Coronary artery (tissue), 2 donors: ENCODE measurements at regions not wholly inside any gene's neighbourhood (a gene's known extent, or its start where the extent isn't known, plus 50 kb on each side); places are given as distances from the start of the nearest gene placed in this dataset.

Experiments used
- DNase-seq: peaks from one replicate; pipeline ENCODE4 v3.0.0-alpha.2; 2017; ENCODE audit warnings: low spot score
- H3K27ac ChIP-seq, 2 donors: fragments of 200-600 bp; sonication (generic); one replicate each; pipeline ENCODE4 v1.5.1; 2016 to 2019
- H3K4me3 ChIP-seq: fragments of 200-600 bp; sonication (generic); 2 replicates; pipeline ENCODE4 v1.5.1; 2016; ENCODE audit warnings: mild to moderate bottlenecking, moderate library complexity
- TF ChIP-seq, protein P1 (sequence below): fragments of 200-600 bp; sonication (generic); IDR thresholded peaks from one replicate; pipeline ENCODE4 v1.5.1; 2019; ENCODE audit warnings: antibody characterized with exemption

DNA sequence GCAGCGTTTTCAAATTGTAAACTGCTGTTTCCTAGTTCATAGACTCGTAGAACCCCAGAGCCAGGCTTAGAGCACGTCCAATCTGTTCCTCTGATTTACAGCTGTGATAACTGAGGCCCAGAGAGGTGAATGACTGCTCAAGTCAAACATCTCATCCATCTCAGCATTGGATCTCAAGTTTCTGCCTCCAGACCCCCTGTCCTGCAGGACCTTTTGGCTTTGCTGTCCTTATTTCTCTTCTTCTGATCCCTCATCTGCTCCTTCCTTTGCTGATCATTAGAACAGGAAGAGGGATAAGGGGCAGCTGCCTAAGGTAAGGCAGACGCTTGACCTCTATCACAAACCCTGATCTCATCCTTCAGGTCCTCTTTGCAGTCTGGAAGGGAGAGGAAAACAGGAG is 58.5 kb upstream of the CREB1 start:
- TF ChIP-seq, protein P1, sequence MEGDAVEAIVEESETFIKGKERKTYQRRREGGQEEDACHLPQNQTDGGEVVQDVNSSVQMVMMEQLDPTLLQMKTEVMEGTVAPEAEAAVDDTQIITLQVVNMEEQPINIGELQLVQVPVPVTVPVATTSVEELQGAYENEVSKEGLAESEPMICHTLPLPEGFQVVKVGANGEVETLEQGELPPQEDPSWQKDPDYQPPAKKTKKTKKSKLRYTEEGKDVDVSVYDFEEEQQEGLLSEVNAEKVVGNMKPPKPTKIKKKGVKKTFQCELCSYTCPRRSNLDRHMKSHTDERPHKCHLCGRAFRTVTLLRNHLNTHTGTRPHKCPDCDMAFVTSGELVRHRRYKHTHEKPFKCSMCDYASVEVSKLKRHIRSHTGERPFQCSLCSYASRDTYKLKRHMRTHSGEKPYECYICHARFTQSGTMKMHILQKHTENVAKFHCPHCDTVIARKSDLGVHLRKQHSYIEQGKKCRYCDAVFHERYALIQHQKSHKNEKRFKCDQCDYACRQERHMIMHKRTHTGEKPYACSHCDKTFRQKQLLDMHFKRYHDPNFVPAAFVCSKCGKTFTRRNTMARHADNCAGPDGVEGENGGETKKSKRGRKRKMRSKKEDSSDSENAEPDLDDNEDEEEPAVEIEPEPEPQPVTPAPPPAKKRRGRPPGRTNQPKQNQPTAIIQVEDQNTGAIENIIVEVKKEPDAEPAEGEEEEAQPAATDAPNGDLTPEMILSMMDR, result no peak
- no peak overlapping the region for H3K4me3 ChIP-seq
- DNase-seq, result no peak
- H3K27ac ChIP-seq, result no peak overlapping the region

DNA sequence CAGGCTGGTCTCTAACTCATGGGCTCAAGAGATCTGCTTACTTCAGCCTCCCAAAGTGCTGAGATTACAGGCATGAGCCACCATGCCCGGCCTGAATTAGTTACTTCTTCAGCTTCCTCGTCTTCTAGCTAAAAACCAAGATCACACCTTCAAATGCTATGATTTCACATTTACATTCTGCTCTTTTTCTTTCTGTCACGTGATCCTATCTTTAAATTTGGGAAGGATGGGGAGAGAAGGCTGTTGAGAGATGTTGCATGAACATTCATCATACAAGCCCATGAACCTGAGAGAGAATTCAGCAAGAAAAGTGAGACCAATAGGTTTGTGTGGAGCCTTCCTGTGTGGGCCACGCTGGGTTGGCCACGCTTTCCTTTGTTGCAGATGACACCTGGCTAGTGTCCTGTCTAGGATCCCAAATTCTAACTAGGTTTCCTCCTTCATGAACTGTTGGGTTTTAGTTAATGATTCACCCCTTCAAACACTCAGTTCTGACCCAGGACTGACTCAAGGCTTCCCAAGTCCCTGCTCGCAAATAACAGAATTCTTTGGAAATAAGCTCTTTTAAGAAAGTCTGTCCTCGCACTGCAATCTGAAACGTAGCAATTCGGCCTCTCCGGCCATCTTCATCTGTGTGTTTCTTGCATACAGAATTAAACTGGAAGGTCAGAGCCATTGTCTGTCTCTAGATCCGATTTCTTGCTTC is 57.3 kb upstream of the CREB1 start:
- peak overlapping the region; percentile 39 for H3K4me3 ChIP-seq

DNA sequence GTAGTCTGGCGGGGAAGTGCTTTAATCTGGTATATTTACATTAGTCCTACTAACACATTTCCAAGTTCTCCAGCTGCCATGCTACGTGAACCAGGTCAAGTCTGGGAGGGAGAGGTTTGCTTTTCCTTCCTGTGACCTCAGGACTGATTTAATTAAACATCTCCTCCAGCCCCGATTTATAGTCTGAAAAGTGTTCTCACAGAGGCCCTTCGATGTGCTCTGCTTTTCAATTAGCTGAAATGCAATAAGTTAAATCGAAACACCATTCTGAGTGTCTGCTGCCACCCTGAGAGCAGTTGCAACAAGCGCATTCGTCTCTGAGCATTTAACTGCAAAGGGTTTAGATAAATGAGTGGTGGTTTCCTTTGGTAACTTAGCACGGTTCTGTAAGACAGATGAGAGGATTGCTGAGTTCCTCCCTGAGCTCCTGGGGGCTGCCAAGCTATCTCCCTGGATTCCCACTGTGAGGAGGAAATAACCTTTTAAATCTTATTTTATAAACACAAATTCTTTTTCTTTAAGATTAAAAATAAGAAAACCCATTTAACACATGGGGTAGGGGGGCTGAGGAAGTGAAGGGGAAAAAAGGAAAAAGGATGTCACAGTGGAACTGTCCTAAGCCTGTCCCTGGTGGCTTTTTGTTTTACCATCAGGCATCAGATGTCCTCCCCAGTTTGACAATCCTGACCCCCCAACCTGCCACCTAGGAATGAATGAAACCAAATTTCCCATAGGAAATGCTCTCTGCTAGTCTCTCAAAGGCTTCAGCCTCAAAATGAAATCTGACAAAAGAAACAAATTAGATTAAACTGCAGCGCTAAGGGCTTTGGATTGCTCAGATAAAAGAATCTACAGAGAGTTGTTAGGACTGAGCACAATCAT is 56.5 kb upstream of the CREB1 start:
- Histone ChIP-seq H3K27ac (no peak overlapping the region), H3K4me3 (peak overlapping the region; percentile 39)
- TF ChIP-seq, protein P1, result peak; percentile 26
- no peak for DNase-seq

More for the DNA sequence above, 57.3 kb upstream of the CREB1 start:
- no peak overlapping the region for H3K27ac ChIP-seq
- no peak for DNase-seq
- TF ChIP-seq, protein P1, result no peak

DNA sequence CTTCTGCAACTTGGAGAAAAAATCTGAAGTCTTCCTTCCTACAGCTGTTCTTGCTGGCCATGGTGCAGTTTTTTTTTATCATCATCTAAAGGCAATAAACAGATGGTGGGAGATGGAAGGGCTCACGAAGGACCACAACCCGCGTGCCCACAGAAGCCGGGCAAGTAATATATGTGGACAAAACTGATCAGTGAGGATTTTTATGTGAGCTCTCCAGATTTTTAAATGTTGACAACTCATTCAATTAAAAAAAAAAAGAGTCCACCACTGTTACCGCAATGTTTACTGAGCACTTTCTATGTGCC is 55.9 kb upstream of the CREB1 start:
- TF ChIP-seq, protein P1, result no peak
- H3K4me3 ChIP-seq, result no peak overlapping the region
- DNase-seq, result no peak
- no peak overlapping the region for H3K27ac ChIP-seq

DNA sequence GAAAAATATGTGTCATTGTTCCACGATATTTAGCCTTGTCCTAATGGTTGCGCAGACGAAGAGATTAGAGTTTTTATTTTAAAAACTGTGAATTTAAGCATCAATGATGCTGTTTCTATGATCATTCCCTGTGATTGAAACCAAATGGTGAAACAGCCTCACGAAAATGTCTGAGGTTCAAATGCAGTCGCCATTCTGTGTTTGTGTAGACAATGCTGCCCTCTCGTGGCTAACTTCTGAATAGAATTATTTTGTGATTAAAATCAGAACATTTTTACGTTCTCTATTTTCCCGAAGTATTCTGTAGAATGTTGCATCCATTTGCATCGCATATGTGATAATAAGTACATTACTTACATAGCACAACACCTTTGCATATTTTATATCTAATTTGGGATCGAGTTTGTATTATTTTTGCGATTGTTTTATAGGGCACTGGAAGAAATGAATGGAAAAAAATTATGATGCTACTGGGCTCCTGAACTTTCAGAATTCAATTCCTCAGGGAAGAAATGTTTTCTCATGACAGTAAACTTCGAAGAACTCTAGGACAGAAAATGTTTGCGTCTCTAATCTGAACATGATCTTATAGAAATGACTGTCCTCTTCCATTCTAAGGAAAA is 54.8 kb upstream of the CREB1 start:
- TF ChIP-seq, protein P1, result peak; percentile 50
- DNase-seq, result no peak
- Histone ChIP-seq H3K27ac (no peak overlapping the region), H3K4me3 (peak overlapping the region; percentile 11)

DNA sequence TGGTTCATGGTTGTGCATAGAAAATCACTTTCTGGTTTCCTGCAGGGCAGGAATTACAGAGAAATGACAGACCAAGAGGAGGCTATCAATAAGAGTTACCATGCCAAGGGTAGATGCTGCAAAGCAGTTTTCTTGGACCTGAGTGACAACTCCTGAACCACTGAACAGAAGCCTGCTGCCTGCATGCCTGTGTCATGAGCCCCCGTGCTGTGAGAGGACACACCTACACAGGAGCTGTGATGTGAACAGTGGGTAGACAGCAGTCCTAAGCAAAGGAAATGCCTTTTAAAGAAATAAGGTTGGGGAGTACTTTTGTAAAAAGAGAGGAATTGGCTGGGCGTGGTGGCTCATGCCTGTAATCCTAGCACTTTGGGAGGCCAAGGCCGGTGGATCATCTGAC is 54.2 kb upstream of the CREB1 start:
- DNase-seq, result no peak
- TF ChIP-seq, protein P1, result no peak

More for the DNA sequence above, 54.2 kb upstream of the CREB1 start:
- no peak overlapping the region for H3K4me3 ChIP-seq
- H3K27ac ChIP-seq, result no peak overlapping the region
